Subcutaneous abdominal adipose tissue (tissue), 5 donors: ENCODE measurements at regions not wholly inside any gene's neighbourhood (a gene's known extent, or its start where the extent isn't known, plus 50 kb on each side); places are given as distances from the start of the nearest gene placed in this dataset.

ENCODE experiments used
- H3K27ac ChIP-seq: one replicate; pipeline ENCODE4 v1.7.0; 2013; ENCODE audit warnings: low read depth, mild to moderate bottlenecking, inconsistent platforms, low read length, moderate library complexity
- H3K27me3 ChIP-seq, 5 donors: one replicate each; pipeline ENCODE4 v1.7.0; 2013; ENCODE audit warnings: low read length in 5 of 5, inconsistent platforms in 1 of 5; ENCODE audit not compliant: control insufficient read depth in 5 of 5, insufficient read depth in 4 of 5
- H3K36me3 ChIP-seq, 5 donors: one replicate each; pipeline ENCODE4 v1.7.0; 2013; ENCODE audit warnings: low read length in 5 of 5; ENCODE audit not compliant: control insufficient read depth in 5 of 5, insufficient read depth in 5 of 5
- H3K4me1 ChIP-seq, 5 donors: one replicate each; pipeline ENCODE4 v1.7.0; 2013; ENCODE audit warnings: low read length in 5 of 5, mild to moderate bottlenecking in 3 of 5, moderate library complexity in 1 of 5; ENCODE audit not compliant: control insufficient read depth in 5 of 5, insufficient read depth in 5 of 5
- H3K4me3 ChIP-seq, 5 donors: one replicate each; pipeline ENCODE4 v1.7.0; 2013; ENCODE audit warnings: low read length in 5 of 5, low read depth in 1 of 5
- H3K9ac ChIP-seq, 5 donors: one replicate each; pipeline ENCODE4 v1.7.0; 2013; ENCODE audit warnings: low read length in 5 of 5, mild to moderate bottlenecking in 4 of 5, moderate library complexity in 3 of 5
- H3K9me3 ChIP-seq, 5 donors: one replicate each; pipeline ENCODE4 v1.7.0; 2013; ENCODE audit warnings: low read length in 5 of 5; ENCODE audit not compliant: control insufficient read depth in 5 of 5
- donor health status: healthy.
- donor health status: healthy.
- donor health status: healthy.
- donor health status: healthy.
- donor health status: healthy.

DNA sequence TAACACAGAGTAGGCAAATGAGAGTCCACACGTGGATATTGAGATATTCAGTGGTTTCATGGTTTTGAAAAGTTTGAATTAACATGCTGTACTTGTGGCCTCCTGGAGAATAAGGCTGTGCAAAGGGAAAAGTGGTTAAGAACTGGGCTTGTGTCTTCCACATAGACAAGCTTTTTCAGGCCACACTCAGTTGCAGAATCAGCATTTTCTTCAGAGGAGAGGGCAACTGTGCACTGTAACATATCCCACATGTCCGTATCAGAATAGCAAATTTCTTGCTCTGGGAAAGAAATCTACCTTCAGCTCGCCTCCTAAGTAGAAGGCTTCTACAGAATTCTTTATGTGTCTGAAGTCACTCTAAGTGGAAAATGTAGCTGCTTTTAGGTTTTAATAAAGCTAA is 84.9 kb downstream of the ZC3H11B start:
- peaks cover 0 to 12% (median 5%) of the 10 kb centered on the region in 5 donors for H3K4me1 ChIP-seq
- H3K27me3 ChIP-seq = no peaks in the 10 kb centered on the region
- no peak overlapping the region for H3K9ac ChIP-seq
- no peaks in the 10 kb centered on the region for H3K36me3 ChIP-seq
- H3K4me3 ChIP-seq = no peak overlapping the region
- no peak overlapping the region for H3K27ac ChIP-seq
- H3K9me3 ChIP-seq = no peaks in the 10 kb centered on the region

DNA sequence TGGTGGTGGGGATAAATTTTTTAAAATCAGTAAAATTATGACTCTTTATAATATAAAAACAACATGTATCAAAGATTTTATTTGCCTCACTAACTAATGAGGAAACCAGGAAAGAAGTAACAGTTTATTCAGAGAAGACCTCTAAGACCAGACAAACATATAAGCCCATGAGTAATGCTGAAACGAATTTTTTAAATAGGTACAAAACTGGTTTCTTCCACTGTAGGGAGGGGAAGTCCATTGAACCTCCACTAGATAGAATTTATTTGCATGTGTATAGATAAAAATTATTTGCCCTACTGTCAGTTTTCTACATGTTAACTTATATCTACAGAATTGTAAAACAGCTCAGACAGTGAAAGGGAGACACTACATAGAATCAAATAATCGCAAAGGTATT is 86.8 kb downstream of the ZC3H11B start:
- peaks cover 0 to 10% (median 0%) of the 10 kb centered on the region in 5 donors for H3K4me1 ChIP-seq
- H3K9ac ChIP-seq = no peak overlapping the region
- no peaks in the 10 kb centered on the region for H3K9me3 ChIP-seq
- H3K4me3 ChIP-seq = no peak overlapping the region
- H3K27me3 ChIP-seq = no peaks in the 10 kb centered on the region
- no peaks in the 10 kb centered on the region for H3K36me3 ChIP-seq
- no peak overlapping the region for H3K27ac ChIP-seq

GRCh38 chr1:219523411-219523810 is 89.5 kb downstream of the ZC3H11B start:
- Histone ChIP-seq H3K27me3 (no peaks in the 10 kb centered on the region), H3K4me3 (no peak overlapping the region), H3K4me1 (peaks cover 0 to 8% (median 0%) of the 10 kb centered on the region in 5 donors), H3K9me3 (no peaks in the 10 kb centered on the region), H3K9ac (no peak overlapping the region), H3K36me3 (no peaks in the 10 kb centered on the region), H3K27ac (no peak overlapping the region)

- H3K36me3 ChIP-seq = no peaks in the 10 kb centered on the region
- H3K9ac ChIP-seq = no peak overlapping the region
- H3K4me1 ChIP-seq = peaks cover 0 to 2% (median 0%) of the 10 kb centered on the region in 5 donors
- no peak overlapping the region for H3K4me3 ChIP-seq
- H3K27me3 ChIP-seq = no peaks in the 10 kb centered on the region
- no peak overlapping the region for H3K27ac ChIP-seq
- H3K9me3 ChIP-seq = no peaks in the 10 kb centered on the region
These were observed 91.6 kb downstream of the ZC3H11B start for GRCh38 chr1:219521325-219521724.

DNA sequence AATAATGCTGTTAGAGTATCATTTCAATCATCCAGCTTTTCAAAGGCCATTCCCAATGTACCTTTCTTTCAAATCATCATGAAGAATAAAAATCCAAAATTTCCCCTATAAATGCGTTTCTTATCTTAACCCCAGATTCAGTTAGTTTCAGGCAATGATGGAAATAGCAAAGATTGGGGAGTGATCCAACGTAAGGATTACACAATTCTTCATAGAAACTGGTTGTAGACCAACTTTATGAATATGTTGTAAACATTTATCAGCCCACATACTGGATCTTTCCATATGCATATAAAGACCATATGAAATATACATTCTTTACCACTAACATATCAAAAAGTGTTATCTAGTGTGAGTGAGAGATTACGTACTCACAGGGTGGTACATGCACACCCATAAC is 92.7 kb downstream of the ZC3H11B start:
- peaks cover 0 to 2% (median 0%) of the 10 kb centered on the region in 5 donors for H3K4me1 ChIP-seq
- no peak overlapping the region for H3K27ac ChIP-seq
- H3K9me3 ChIP-seq = no peaks in the 10 kb centered on the region
- no peak overlapping the region for H3K4me3 ChIP-seq
- no peak overlapping the region for H3K9ac ChIP-seq
- no peaks in the 10 kb centered on the region for H3K27me3 ChIP-seq
- H3K36me3 ChIP-seq = no peaks in the 10 kb centered on the region

DNA sequence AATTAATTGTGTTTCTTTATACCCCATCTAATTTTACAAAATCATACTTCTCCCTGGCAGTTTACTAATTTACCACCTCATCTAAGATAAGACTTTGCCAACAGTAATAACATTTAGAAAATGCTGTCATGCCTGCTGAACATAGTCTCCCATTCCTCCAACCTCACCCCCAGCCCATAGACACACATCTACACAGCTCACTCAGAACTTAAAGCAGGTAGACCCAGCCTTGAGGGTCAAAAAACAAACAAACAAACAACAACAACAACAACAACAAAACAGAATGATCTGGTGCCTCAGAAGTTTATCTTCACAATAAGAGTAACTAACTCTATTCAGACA is 94.0 kb downstream of the ZC3H11B start:
- H3K9ac ChIP-seq = no peak overlapping the region
- H3K4me3 ChIP-seq = no peak overlapping the region

DNA sequence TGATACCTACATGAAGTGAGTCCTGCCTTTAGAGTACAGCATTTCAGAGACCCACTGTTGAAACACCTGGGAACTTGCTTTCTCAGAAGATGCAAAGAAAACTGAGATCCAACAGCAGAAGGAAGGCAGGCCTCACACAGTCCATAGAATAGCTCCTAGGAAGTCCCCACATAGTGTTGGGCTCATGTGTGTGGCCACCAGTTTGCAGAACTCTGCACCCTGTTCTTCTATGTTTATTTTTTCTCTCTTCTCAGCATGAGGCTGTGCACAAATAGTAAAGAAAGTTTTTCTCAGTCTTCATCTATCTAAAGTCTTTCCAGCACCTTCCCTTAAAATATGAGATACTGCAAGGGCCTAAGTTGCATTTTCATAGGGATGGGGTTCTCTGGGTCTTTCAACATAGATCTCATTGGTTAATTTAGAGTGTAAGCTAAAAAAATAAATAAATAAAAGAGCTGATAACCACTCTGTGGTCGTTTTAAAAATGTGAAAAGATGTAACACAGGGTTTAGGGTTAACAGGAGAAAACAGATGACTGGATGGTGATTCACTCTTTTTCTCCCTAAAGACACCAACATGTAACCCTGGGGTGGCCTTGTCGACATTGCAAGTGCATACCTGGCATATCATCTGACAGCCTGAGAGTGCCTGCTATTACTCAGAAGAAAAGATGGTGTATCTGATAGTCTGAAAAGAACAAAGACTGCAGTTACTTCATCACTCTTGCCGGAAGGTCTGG is 94.6 kb downstream of the ZC3H11B start:
- Histone ChIP-seq H3K27ac (no peak overlapping the region), H3K4me3 (no peak overlapping the region), H3K36me3 (no peaks in the 10 kb centered on the region), H3K9me3 (no peaks in the 10 kb centered on the region), H3K9ac (no peak overlapping the region), H3K4me1 (peaks cover 0 to 2% (median 0%) of the 10 kb centered on the region in 5 donors), H3K27me3 (no peaks in the 10 kb centered on the region)

More for the DNA sequence above, 94.0 kb downstream of the ZC3H11B start:
- no peaks in the 10 kb centered on the region for H3K27me3 ChIP-seq
- H3K27ac ChIP-seq = no peak overlapping the region
- H3K36me3 ChIP-seq = no peaks in the 10 kb centered on the region
- H3K4me1 ChIP-seq = peaks cover 0 to 2% (median 0%) of the 10 kb centered on the region in 5 donors
- no peaks in the 10 kb centered on the region for H3K9me3 ChIP-seq

DNA sequence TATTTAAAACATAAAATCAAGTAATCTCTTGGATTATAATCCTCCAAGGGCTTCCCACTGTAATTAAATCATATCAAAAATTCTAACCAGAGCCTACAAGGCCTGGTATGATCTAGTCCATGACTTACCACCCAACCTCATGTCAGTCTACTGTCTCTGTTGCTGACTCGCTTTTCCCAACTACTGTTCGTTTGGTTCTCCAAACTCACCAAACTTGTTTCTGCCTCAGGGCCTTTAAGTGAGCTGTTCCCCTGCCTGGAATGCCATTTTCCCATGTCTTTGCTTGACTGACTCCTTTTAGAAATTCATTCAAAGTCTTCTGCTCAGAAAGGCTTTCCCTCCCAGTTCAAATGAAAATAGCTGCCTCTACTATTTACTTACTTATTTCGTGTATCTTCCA is 95.9 kb downstream of the ZC3H11B start:
- no peak overlapping the region for H3K4me3 ChIP-seq
- H3K9me3 ChIP-seq = peaks cover 0 to 7% (median 3%) of the 10 kb centered on the region in 5 donors
- no peaks in the 10 kb centered on the region for H3K36me3 ChIP-seq
- H3K27me3 ChIP-seq = no peaks in the 10 kb centered on the region
- no peak overlapping the region for H3K27ac ChIP-seq
- H3K9ac ChIP-seq = no peak overlapping the region
- peaks cover 0 to 2% (median 0%) of the 10 kb centered on the region in 5 donors for H3K4me1 ChIP-seq

DNA sequence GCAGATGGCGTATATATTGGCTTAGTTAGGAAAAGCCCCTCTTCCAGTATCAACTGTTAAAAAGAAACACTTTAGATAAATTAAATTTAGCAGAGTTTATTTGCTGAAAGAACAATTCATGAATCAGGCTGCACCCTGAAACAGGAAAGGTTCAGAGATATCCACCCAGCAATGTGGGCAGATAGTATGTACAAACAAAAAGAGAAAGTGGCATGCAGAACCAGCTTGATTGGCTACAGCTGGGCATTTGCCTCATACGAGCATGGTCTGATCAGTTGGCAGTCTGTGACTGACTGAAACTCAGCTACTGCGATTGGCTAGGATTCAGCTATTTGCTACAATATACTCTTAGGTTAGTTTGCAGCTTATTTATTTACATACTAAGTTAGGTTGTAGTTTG is 98.2 kb downstream of the ZC3H11B start:
- no peak overlapping the region for H3K27ac ChIP-seq
- no peak overlapping the region for H3K4me3 ChIP-seq
- no peaks in the 10 kb centered on the region for H3K4me1 ChIP-seq
- H3K9me3 ChIP-seq = peaks cover 0 to 7% (median 3%) of the 10 kb centered on the region in 5 donors
- no peaks in the 10 kb centered on the region for H3K36me3 ChIP-seq
- H3K27me3 ChIP-seq = no peaks in the 10 kb centered on the region
- no peak overlapping the region for H3K9ac ChIP-seq

DNA sequence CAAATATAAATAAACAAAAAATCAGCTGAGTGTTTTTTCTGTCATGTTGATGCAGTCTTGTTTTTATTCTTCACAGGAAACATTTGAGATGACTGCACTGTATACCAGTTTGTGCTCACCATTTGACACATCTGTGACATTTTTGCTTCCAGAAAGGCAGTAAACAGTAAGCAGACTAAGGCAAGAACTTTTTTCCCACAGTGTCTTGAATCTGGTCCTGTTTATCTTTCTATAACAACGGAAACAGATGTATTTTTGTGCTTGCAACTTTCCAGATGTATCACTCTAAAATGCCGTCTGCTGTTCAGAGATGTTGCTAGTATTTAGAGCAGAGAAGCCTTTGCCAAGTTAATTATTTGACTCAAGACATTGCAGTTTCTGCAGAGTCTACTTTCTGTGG is 105.5 kb downstream of the ZC3H11B start:
- Histone ChIP-seq H3K4me3 (no peak overlapping the region), H3K27ac (no peak overlapping the region), H3K9ac (no peak overlapping the region), H3K27me3 (no peaks in the 10 kb centered on the region), H3K4me1 (peaks cover 0 to 4% (median 0%) of the 10 kb centered on the region in 5 donors), H3K9me3 (peaks cover 0 to 2% (median 0%) of the 10 kb centered on the region in 5 donors), H3K36me3 (no peaks in the 10 kb centered on the region)
